Neural progenitor cell (in vitro differentiated cells): ENCODE measurements at regions not wholly inside any gene's neighbourhood (a gene's known extent, or its start where the extent isn't known, plus 50 kb on each side); places are given as distances from the start of the nearest gene placed in this dataset.

Experiments
- DNase-seq: peaks from one replicate; pipeline ENCODE4 v3.0.0-alpha.2; 2016; ENCODE audit warnings: low spot score
- H2AFZ ChIP-seq: fragments of 200-600 bp; sonication (generic); replicated peaks from 2 replicates; pipeline ENCODE4 v1.6.1; 2016; ENCODE audit warnings: antibody characterized with exemption
- H3F3A ChIP-seq: fragments of 200-600 bp; sonication (generic); 2 replicates; pipeline ENCODE4 v1.6.1; 2016; ENCODE audit warnings: antibody characterized with exemption, low read depth
- H3K27ac ChIP-seq: fragments of 200-600 bp; sonication (generic); 2 replicates; pipeline ENCODE4 v1.5.1; 2016; ENCODE audit warnings: mild to moderate bottlenecking
- H3K27me3 ChIP-seq: fragments of 200-600 bp; sonication (generic); 2 replicates; pipeline ENCODE4 v1.6.1; 2016; ENCODE audit warnings: mild to moderate bottlenecking, moderate library complexity
- H3K36me3 ChIP-seq: fragments of 200-600 bp; sonication (generic); 2 replicates; pipeline ENCODE4 v1.5.1; 2016
- H3K4me1 ChIP-seq: fragments of 200-600 bp; sonication (generic); 2 replicates; pipeline ENCODE4 v1.6.1; 2016; ENCODE audit warnings: mixed run types
- H3K4me2 ChIP-seq: fragments of 200-600 bp; sonication (generic); 2 replicates; pipeline ENCODE4 v1.6.1; 2016
- H3K4me3 ChIP-seq: fragments of 200-600 bp; sonication (generic); 2 replicates; pipeline ENCODE4 v1.5.1; 2016
- H3K79me2 ChIP-seq: fragments of 200-600 bp; sonication (generic); 2 replicates; pipeline ENCODE4 v1.6.1; 2016; ENCODE audit warnings: low read depth
- H3K9ac ChIP-seq: fragments of 200-600 bp; sonication (generic); 2 replicates; pipeline ENCODE4 v1.6.1; 2016
- H3K9me3 ChIP-seq: fragments of 200-600 bp; sonication (generic); 2 replicates; pipeline ENCODE4 v1.5.1; 2016; ENCODE audit warnings: low read depth
- H4K20me1 ChIP-seq: fragments of 200-600 bp; sonication (generic); 2 replicates; pipeline ENCODE4 v1.6.1; 2016; ENCODE audit warnings: low read depth
- H3K27ac Mint-ChIP-seq: 3 replicates; pipeline ENCODE4 v1.8.0; 2021; ENCODE audit warnings: mixed read lengths
- H3K27me3 Mint-ChIP-seq: 2 replicates; pipeline ENCODE4 v1.8.0; 2022; ENCODE audit warnings: low read depth, mild to moderate bottlenecking, inconsistent platforms, moderate library complexity, mixed read lengths; ENCODE audit not compliant: insufficient read depth
- H3K36me3 Mint-ChIP-seq: 3 replicates; pipeline ENCODE4 v1.8.0; 2021; ENCODE audit warnings: mixed read lengths
- H3K4me1 Mint-ChIP-seq: 3 replicates; pipeline ENCODE4 v1.8.0; 2021; ENCODE audit warnings: mixed read lengths
- H3K4me3 Mint-ChIP-seq: 3 replicates; pipeline ENCODE4 v1.8.0; 2021; ENCODE audit warnings: mild to moderate bottlenecking, moderate library complexity, mixed read lengths
- H3K9me3 Mint-ChIP-seq: 3 replicates; pipeline ENCODE4 v1.8.0; 2020; ENCODE audit warnings: mixed read lengths
- EZH2 ChIP-seq: fragments of 200-600 bp; sonication (generic); IDR thresholded peaks from 2 replicates; pipeline ENCODE4 v1.6.1; 2017; ENCODE audit warnings: antibody characterized with exemption, mild to moderate bottlenecking, moderate library complexity
- EZH2phosphoT487 ChIP-seq: fragments of 200-600 bp; sonication (generic); IDR thresholded peaks from 2 replicates; pipeline ENCODE4 v1.6.1; 2017; ENCODE audit warnings: antibody characterized with exemption
- TF ChIP-seq, protein P1 (sequence below): fragments of 200-600 bp; sonication (generic); IDR thresholded peaks from 2 replicates; pipeline ENCODE4 v1.5.1; 2017; ENCODE audit warnings: antibody characterized with exemption, mild to moderate bottlenecking

DNA sequence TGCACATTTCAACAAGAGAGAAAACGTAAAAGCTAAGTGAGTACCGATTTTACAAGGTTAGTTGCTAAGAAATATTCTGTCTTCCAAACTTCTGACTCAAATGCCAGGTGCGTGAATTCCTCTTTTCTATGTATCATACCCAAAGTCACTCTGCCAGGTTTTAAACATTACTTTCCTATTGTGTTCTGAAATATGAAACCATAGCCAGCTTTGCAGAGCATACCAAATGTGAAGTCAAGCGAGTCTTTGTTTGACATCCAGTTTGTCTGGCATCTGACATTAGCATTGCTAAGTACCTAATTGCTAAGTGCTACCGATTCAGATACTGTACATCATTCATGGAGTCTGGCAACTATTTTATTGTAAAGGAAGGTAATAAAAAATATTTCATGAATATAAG is 321.9 kb upstream of the GALNT5 start:
- H3K27me3 Mint-ChIP-seq: no peaks in the 10 kb centered on the region
- no peak overlapping the region for H3K4me2 ChIP-seq
- no peak overlapping the region for H3K27ac ChIP-seq
- H3K36me3 Mint-ChIP-seq: no peaks in the 10 kb centered on the region
- no peak overlapping the region for H2AFZ ChIP-seq
- H3F3A ChIP-seq: no peaks in the 10 kb centered on the region
- no peak overlapping the region for H3K4me3 ChIP-seq
- no peaks in the 10 kb centered on the region for H3K9me3 Mint-ChIP-seq
- no peaks in the 10 kb centered on the region for H3K9me3 ChIP-seq
- no peak overlapping the region for H3K4me3 Mint-ChIP-seq
- H4K20me1 ChIP-seq: no peaks in the 10 kb centered on the region
- H3K79me2 ChIP-seq: no peaks in the 10 kb centered on the region
- TF ChIP-seq EZH2: no peak
- TF ChIP-seq, protein P1, sequence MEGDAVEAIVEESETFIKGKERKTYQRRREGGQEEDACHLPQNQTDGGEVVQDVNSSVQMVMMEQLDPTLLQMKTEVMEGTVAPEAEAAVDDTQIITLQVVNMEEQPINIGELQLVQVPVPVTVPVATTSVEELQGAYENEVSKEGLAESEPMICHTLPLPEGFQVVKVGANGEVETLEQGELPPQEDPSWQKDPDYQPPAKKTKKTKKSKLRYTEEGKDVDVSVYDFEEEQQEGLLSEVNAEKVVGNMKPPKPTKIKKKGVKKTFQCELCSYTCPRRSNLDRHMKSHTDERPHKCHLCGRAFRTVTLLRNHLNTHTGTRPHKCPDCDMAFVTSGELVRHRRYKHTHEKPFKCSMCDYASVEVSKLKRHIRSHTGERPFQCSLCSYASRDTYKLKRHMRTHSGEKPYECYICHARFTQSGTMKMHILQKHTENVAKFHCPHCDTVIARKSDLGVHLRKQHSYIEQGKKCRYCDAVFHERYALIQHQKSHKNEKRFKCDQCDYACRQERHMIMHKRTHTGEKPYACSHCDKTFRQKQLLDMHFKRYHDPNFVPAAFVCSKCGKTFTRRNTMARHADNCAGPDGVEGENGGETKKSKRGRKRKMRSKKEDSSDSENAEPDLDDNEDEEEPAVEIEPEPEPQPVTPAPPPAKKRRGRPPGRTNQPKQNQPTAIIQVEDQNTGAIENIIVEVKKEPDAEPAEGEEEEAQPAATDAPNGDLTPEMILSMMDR: no peak
- no peak for TF ChIP-seq EZH2phosphoT487
- H3K27me3 ChIP-seq: no peaks in the 10 kb centered on the region
- peaks cover 12% of the 10 kb centered on the region for H3K4me1 Mint-ChIP-seq
- peak; percentile 11 for DNase-seq
- H3K36me3 ChIP-seq: no peaks in the 10 kb centered on the region
- no peaks in the 10 kb centered on the region for H3K4me1 ChIP-seq
- H3K9ac ChIP-seq: no peak overlapping the region
- H3K27ac Mint-ChIP-seq: no peak overlapping the region

DNA sequence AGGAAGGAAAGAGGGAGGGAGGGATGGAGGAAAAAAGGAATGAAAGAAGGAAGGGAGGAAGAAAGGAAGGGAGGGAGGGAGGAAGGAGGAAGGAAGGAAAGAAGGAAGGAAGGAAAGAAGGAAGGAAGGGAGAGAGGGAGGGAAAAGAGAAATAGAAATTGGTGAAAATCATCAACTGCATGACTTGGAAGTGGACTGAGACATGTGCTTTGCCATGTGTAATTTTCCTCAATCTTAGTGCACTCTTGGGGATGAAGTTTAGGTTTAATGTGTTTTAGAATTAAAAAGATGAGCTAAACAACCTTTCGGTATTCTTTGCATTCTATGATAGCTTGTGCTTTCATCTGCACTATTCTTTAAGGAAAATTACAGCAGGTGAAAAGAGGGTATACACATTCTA is 320.1 kb upstream of the GALNT5 start:
- Histone ChIP-seq H3K9ac (no peak overlapping the region), H3K36me3 (no peaks in the 10 kb centered on the region), H2AFZ (no peak overlapping the region), H3K79me2 (no peaks in the 10 kb centered on the region), H3K4me1 (no peaks in the 10 kb centered on the region), H4K20me1 (no peaks in the 10 kb centered on the region), H3K4me3 (no peak overlapping the region), H3K4me2 (no peak overlapping the region), H3F3A (no peaks in the 10 kb centered on the region), H3K27me3 (no peaks in the 10 kb centered on the region), H3K9me3 (no peaks in the 10 kb centered on the region), H3K27ac (no peak overlapping the region)
- no peak for TF ChIP-seq EZH2
- no peak for TF ChIP-seq EZH2phosphoT487
- TF ChIP-seq, protein P1: no peak
- Mint-ChIP-seq H3K4me1 (peaks cover 12% of the 10 kb centered on the region), H3K27me3 (no peaks in the 10 kb centered on the region), H3K9me3 (no peaks in the 10 kb centered on the region), H3K36me3 (no peaks in the 10 kb centered on the region), H3K27ac (no peak overlapping the region), H3K4me3 (no peak overlapping the region)
- DNase-seq: no peak

DNA sequence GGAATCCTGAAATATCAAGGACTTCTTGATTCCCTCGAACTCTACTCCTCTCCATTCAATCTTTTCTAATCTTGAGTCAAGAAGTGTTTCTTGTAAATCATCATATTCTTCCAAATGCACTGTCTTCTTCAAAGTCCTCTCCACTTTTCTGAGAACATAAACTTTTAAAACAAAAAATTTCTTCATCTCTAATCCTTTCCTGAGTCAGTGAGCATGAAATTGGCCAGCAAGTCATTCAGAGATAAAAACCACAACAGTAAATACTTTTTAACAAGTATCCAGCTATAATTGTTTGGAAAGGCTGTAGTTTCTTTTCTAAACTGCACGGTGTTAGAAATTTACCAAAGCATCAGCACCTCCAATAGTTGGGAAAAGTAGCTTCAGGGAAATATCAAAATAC is 312.6 kb upstream of the GALNT5 start:
- no peaks in the 10 kb centered on the region for H3K36me3 Mint-ChIP-seq
- H3F3A ChIP-seq: no peaks in the 10 kb centered on the region
- H3K27ac Mint-ChIP-seq: no peak overlapping the region
- TF ChIP-seq, protein P1: no peak
- TF ChIP-seq EZH2phosphoT487 (no peak), EZH2 (no peak)
- no peaks in the 10 kb centered on the region for H3K9me3 Mint-ChIP-seq
- H3K4me2 ChIP-seq: no peak overlapping the region
- no peak overlapping the region for H3K27ac ChIP-seq
- H4K20me1 ChIP-seq: no peaks in the 10 kb centered on the region
- no peak for DNase-seq
- H3K4me3 ChIP-seq: no peak overlapping the region
- no peaks in the 10 kb centered on the region for H3K79me2 ChIP-seq
- no peak overlapping the region for H3K4me3 Mint-ChIP-seq
- no peaks in the 10 kb centered on the region for H3K36me3 ChIP-seq
- H3K9me3 ChIP-seq: no peaks in the 10 kb centered on the region
- H3K4me1 Mint-ChIP-seq: no peaks in the 10 kb centered on the region
- H3K4me1 ChIP-seq: no peaks in the 10 kb centered on the region
- no peaks in the 10 kb centered on the region for H3K27me3 ChIP-seq
- peak overlapping the region; percentile 18 for H2AFZ ChIP-seq
- no peaks in the 10 kb centered on the region for H3K27me3 Mint-ChIP-seq
- H3K9ac ChIP-seq: no peak overlapping the region

DNA sequence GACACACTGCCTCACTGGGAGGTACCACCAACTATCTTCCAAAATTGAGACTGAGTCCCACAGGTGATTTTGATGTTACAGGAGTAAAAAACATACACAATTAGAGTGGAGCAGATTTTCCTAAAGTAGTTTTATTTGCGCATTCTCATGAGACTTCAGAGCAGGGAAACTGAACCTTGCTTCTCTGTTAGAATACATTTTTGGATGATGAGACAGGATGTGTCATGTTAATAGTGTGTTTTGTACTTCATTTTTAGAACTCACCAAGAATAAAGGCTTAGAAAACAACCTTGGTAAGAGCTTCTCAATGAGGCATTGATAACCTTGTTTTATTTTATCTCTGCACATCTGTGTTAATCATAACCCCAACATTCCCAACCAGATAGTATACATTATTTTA is 310.2 kb upstream of the GALNT5 start:
- no peaks in the 10 kb centered on the region for H3K4me1 Mint-ChIP-seq
- Histone ChIP-seq H3F3A (no peaks in the 10 kb centered on the region), H3K4me1 (no peaks in the 10 kb centered on the region), H2AFZ (no peak overlapping the region), H3K27ac (no peak overlapping the region), H3K27me3 (no peaks in the 10 kb centered on the region), H3K79me2 (no peaks in the 10 kb centered on the region), H3K36me3 (no peaks in the 10 kb centered on the region), H3K4me3 (no peak overlapping the region), H3K4me2 (no peak overlapping the region), H4K20me1 (no peaks in the 10 kb centered on the region), H3K9me3 (no peaks in the 10 kb centered on the region), H3K9ac (no peak overlapping the region)
- no peak for TF ChIP-seq EZH2
- TF ChIP-seq, protein P1: no peak
- no peak for TF ChIP-seq EZH2phosphoT487
- DNase-seq: no peak
- no peaks in the 10 kb centered on the region for H3K36me3 Mint-ChIP-seq
- H3K27me3 Mint-ChIP-seq: no peaks in the 10 kb centered on the region
- H3K9me3 Mint-ChIP-seq: peaks cover 6% of the 10 kb centered on the region
- no peak overlapping the region for H3K27ac Mint-ChIP-seq
- H3K4me3 Mint-ChIP-seq: no peak overlapping the region
